VCaP (cell line): ENCODE measurements at regions not wholly inside any gene's neighbourhood (a gene's known extent, or its start where the extent isn't known, plus 50 kb on each side); places are given as distances from the start of the nearest gene placed in this dataset.

ENCODE experiments used
- H3K27ac ChIP-seq: fragments of 450-650 bp; 2 replicates; pipeline ENCODE4 v1.5.1; 2017
- CTCF ChIP-seq: fragments of 450-650 bp; conservative IDR thresholded peaks from 2 replicates; pipeline ENCODE4 v1.5.1; 2017; ENCODE audit warnings: mild to moderate bottlenecking, moderate library complexity

DNA sequence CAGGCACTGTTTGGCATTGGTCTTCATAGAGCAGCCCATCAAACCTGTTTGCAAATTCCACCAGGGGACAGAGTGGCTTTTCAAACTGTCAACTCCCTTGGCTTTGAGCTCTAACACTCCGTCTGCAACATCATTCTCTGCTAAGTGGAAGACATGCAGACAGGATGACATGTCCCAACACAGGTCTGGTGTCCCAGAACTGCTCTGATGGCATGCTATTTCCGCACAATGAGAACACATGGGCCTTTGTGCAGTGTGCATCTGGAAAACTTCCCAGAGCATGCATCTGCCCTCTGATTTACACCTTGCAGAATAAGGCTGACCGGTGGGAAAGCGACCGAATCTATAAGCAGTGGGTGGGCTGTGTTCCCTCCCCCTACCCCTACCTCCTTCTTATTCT, 212.8 kb upstream of the GYPA start:
- TF ChIP-seq CTCF = peak; percentile 38; the same call in 1 of the 2 replicates
- H3K27ac ChIP-seq = no peak overlapping the region

GRCh38 chr4:144355811-144356757, 215.6 kb upstream of the GYPA start:
- H3K27ac ChIP-seq = no peak overlapping the region
- TF ChIP-seq CTCF = no peak

- H3K27ac ChIP-seq = no peak overlapping the region
- no peak for TF ChIP-seq CTCF
Measured at GRCh38 chr4:144356941-144357381, 216.4 kb upstream of the GYPA start.

GRCh38 chr4:144357975-144358374, 217.5 kb upstream of the GYPA start:
- no peak overlapping the region for H3K27ac ChIP-seq
- TF ChIP-seq CTCF = no peak

DNA sequence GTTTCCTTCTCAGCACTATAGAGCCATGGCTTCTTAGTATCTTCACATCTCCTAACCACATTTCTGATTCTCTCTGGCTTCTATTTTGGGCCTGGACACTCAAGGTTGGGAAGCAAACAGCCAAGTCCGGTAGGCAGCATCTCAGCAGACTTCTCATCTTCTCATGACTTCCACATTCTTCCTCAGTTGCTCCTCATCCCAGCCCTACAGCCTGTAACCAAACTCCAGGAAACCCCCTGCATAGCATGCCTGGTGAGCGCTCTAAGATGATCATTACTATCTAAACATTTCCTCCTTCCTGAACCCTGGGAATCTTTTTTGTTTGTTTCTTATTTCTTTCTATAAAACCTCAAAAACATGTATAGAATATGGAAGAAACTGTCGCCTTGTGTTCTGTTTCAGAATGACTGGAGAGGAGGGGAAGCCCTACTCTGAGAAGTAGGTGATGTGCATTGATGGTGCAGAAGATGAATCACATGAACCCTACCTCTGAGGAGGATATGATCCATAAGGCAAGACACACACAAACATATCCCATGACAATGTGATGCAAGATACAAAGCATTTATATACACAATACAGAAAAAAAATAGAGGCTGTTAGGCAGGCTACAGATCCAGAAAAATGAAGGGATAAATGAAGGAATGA, 219.8 kb upstream of the GYPA start:
- no peak for TF ChIP-seq CTCF
- H3K27ac ChIP-seq = no peak overlapping the region

DNA sequence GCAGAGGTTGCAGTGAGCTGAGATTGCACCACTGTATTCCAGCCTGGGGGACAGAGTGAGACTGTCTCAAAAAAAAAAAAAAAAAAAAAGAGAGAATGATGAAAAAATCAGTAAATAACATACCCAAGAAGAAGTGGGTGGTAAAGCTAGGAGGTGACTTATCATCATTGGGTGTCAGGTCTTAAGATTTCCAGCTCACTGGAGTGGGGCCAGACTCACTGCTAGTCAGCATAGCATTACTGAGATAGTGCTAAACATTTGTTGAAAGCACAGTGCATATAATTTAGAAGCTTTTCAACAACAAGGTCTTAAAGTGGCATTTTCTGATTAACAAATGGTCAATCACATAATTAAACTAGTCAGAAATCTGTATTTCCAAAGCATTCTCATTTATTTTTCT, 221.8 kb upstream of the GYPA start:
- TF ChIP-seq CTCF = no peak
- H3K27ac ChIP-seq = no peak overlapping the region

DNA sequence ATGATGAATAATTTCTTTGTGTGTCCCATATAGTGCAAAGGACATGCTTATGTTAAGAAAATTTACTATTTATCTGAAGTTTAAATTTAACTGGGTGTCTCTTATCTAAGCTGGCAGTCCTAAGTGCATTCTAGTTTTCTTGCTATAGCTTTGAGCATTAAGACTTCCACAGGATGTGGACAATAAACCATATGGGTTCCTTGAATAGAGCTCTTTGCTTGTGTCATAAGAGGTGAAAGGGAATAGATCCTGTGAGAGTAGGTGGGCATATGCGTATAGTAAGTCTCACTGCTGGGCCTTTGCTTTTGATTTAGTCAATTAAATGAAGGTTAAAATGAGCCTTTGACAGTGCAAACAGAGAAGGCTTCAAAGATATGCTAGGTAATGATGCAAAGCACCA, 223.4 kb upstream of the GYPA start:
- no peak for TF ChIP-seq CTCF
- no peak overlapping the region for H3K27ac ChIP-seq
